Caki2 (cell line): ENCODE measurements at regions not wholly inside any gene's neighbourhood (a gene's known extent, or its start where the extent isn't known, plus 50 kb on each side); places are given as distances from the start of the nearest gene placed in this dataset.

Experiments
- DNase-seq: peaks from one replicate; pipeline ENCODE4 v3.0.0-alpha.2; 2015; ENCODE audit warnings: low read depth
- in situ Hi-C: cut with HindIII; loops from 2 replicates; pipeline ENCODE4 v1.10.0; 2016; ENCODE audit warnings: low sequenced_read_pairs, low pct_unique_long_range_greater_than_20kb, mixed read lengths

GRCh38 chr2:18247282-18248110 is 313.0 kb downstream of the RDH14 start:
- no peak for DNase-seq

GRCh38 chr2:18245375-18245774 is 315.1 kb downstream of the RDH14 start:
- no peak for DNase-seq
- in situ Hi-C loops, result no loop called here

More at GRCh38 chr2:18247282-18248110, 313.0 kb downstream of the RDH14 start:
- in situ Hi-C loops, result no loop called here

- in situ Hi-C loops, result no loop called here
- no peak for DNase-seq
Observed at GRCh38 chr2:18244845-18245244, 315.6 kb downstream of the RDH14 start.

GRCh38 chr2:18243816-18244215 is 316.6 kb downstream of the RDH14 start:
- no peak for DNase-seq
- in situ Hi-C loops, result no loop called here

- DNase-seq, result no peak
- in situ Hi-C loops, result no loop called here
Observed at GRCh38 chr2:18242716-18243115, 317.7 kb downstream of the RDH14 start.

- no peak for DNase-seq
Observed at GRCh38 chr2:18238209-18238608, 322.2 kb downstream of the RDH14 start.

GRCh38 chr2:18237298-18237697 is 323.2 kb downstream of the RDH14 start:
- in situ Hi-C loops, result no loop called here
- no peak for DNase-seq

More at GRCh38 chr2:18238209-18238608, 322.2 kb downstream of the RDH14 start:
- in situ Hi-C loops, result no loop called here

- DNase-seq, result no peak
- in situ Hi-C loops, result no loop called here
Observed at GRCh38 chr2:18232731-18233438, 327.6 kb downstream of the RDH14 start.

- DNase-seq, result no peak
Observed at GRCh38 chr2:18230668-18231067, 329.8 kb downstream of the RDH14 start.

GRCh38 chr2:18219676-18220075 is 340.8 kb downstream of the RDH14 start:
- in situ Hi-C loops, result no loop called here
- no peak for DNase-seq

More at GRCh38 chr2:18230668-18231067, 329.8 kb downstream of the RDH14 start:
- in situ Hi-C loops, result no loop called here

GRCh38 chr2:18218160-18218933 is 339.9 kb downstream of the KCNS3 start:
- DNase-seq, result no peak
- in situ Hi-C loops, result no loop called here

- no peak for DNase-seq
- in situ Hi-C loops, result no loop called here
Observed at GRCh38 chr2:18214936-18215335, 336.5 kb downstream of the KCNS3 start.

GRCh38 chr2:18213986-18214385 is 335.5 kb downstream of the KCNS3 start:
- no peak for DNase-seq
- in situ Hi-C loops, result no loop called here

GRCh38 chr2:18209934-18210639 is 331.6 kb downstream of the KCNS3 start:
- in situ Hi-C loops, result no loop called here
- no peak for DNase-seq

- in situ Hi-C loops, result no loop called here
- DNase-seq, result no peak
Observed at GRCh38 chr2:18208956-18209355, 330.5 kb downstream of the KCNS3 start.

GRCh38 chr2:18200771-18201170 is 322.3 kb downstream of the KCNS3 start:
- in situ Hi-C loops, result no loop called here
- no peak for DNase-seq

- no peak for DNase-seq
- in situ Hi-C loops, result no loop called here
Observed at GRCh38 chr2:18198677-18199076, 320.2 kb downstream of the KCNS3 start.

GRCh38 chr2:18194161-18194560 is 315.7 kb downstream of the KCNS3 start:
- in situ Hi-C loops, result no loop called here
- DNase-seq, result no peak
